HG03378 (cell line): ENCODE measurements at regions not wholly inside any gene's neighbourhood (a gene's known extent, or its start where the extent isn't known, plus 50 kb on each side); places are given as distances from the start of the nearest gene placed in this dataset.

Source experiments
- ATAC-seq: cut with Tn5 transposase; IDR thresholded peaks from one replicate; pipeline ENCODE4 v1.9.1; 2021; ENCODE audit warnings: mild to moderate bottlenecking, moderate library complexity; ENCODE audit not compliant: unreplicated experiment

DNA sequence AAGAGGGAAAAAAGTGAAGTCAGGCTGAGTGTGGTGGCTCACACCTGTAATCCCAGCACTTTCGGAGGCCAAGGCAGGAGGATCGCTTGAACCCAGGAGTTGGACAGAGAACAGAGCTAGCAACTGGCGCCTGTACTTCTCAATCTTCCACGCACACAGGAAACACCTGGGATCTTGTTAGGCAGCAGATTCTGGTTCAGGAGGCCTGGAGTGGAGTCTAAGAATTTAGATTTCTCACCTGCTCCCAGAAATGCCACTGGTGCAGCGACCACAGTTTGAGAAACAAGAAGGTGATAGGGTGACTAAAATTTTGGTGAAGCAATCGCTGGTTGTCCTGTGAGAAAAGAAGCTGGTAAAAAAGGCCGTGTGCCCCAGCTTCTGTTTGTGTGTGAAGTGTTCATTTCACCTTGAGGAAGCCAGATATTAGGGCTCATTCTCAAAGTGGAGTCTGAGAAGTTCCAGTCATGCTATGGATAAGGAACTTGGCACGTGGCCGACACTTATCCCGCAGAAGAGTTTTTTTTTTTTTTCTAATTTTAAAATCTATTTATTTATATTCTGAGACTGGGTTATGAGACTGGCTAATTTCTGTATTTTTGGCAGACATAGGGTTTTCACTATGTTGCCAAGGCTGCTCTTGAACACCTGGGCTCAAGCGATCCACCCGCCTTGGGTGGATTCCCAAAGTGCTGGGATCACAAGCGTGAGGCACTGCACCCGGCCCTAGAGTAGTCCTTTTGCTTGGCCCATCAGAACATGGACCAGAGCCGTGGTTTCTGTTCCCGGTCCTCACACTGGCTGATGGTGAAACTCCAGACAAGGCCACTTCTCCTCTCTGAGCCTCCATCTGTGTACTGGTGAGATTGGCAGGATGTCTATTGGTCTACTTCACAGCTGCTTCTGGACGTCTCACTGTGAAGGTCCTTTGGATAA lies 324.6 kb upstream of the PROK2 start:
- ATAC-seq: no peak

DNA sequence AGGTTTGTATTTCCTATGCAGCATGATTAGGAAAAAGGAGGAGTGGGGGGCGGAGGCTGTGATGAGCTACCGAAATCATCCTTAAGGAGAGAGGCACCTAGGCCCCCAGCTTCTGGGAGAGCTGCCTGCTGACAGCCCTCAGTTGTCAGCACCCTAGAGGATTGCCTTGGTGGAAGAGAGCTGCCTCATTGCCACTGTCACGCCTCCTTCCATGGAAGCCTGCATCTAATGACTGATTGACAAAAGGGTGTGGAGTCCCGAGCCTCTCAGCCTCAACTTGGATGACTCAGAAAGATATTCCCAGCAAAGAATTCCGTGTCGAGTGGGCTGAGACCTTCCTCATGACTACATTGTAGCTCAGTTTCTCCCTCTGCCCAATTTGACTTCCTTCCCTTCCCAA lies 320.4 kb upstream of the PROK2 start:
- no peak for ATAC-seq

DNA sequence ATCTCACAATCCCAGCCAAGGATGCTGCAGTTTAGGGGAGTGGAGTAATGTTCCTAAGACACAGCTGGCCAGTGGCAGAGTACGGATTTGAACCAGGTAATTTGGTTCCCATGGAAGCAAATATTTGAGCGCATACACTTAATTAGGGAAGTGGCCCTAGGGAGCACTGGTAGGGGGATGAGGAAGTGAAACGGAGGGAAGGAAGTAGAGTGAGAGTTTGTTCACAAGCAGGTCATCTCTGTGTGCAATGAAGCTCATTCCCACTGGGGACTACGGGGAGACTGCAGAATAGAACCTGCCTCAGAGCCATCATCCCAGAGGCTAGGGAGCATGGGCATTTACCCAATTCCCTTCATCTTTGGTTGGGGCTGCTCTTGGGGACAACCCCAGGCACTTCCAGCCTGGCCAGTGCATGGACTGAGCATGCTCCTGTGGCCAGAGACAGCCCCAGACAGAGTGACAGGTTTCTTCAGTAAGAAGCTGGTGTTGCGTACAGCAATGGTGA lies 317.2 kb upstream of the PROK2 start:
- ATAC-seq: peak; percentile 71

DNA sequence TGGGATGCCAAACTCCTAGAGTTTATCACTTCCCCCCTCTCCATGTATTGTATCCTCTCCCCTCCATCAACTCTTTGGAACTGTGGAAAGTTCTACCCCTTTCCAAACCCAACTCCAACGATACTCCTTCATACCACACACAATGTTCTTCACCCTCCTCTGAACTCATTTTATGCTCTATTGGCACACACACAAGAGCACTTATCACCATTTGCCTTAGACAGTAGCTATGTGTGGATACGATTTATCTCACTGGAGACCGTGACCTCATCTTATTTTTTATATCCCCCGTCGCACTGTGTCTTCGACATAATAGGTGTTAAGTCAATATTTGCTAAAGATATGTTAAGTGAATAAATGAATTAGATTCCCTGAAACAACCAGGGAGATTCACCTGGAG lies 316.5 kb upstream of the PROK2 start:
- ATAC-seq: no peak

DNA sequence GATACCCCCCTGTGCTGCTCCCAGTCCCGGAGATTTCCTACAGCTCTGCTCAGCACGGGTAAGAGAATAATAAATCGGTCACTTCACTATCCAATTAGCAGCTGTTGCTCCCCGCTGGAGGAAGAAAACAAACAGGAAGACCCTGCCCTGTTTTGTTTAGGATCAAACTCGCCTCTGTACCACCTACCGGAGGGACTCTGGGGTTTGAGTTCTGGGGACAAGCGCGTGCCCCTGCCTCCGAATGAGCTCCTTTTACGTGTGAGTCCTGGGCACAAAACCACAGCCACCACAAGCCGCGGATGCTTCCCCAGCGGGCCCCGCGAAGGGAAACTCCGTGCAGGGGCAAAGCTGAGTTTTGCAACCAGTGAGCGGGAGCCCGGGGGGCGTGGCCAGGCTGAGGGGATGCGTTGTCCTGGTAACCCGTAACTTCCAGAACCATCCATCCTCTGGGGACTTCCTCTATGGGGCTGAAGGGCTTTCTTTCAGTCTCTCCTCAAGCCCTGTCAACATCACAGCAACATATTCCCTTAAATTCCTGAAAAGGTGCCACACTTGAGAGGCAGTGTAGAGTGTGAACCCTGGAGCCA lies 315.7 kb upstream of the PROK2 start:
- peak; percentile 70 for ATAC-seq

DNA sequence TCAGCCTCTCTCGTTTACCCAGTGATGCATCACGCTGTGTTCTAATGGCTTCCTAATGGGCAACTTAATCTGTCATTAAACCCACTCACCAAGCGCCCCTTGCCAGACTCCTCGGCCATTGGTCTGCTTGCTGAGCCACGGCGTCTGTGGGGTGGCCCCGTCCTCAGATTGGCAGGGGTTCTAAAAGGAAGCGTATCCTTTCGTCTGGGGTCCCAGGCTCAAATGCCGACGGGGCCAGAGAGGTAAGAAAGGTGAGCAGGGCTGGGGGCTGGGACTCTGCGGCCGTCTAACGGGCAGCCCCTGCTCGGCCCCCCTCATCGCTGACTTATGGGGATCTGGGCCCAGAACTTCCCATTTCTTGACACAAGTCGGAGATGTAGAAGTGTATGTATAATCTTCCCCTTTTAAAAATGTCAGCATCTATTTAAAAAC lies 315.1 kb upstream of the PROK2 start:
- ATAC-seq: no peak

DNA sequence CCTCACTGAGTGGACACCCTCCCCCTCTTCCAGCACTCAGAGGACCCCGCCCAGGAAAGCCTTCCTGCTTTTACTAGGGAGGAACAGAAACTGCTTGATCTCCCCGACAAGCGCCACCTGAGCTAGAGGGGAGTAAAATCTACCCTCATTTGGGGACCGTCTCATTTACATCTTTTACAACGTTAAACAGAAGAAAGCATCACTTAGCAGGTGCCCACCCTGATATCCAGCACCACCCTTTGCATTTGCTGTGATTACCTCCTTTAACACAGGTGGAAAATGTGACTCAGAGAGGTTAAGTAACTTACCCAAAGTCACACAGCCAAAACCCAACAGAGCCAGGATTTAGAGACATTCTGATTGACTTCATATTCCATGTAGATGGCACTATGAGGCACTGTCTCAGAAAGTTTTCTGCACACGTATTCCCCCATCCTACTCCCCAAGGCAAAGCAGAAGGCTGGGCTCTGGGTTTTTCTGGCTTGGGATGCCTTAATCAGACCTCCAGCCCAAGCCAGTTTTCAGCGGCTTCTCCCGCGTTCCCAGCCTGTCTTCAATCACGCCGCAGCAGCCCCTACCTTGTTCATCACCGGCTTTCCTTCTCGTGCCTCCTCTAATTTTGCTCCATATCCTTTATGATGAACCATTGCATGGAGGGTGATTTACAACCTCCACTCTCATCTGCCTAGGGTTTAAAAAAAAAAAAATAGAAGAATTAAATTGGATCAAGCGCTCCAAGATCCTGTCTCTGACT lies 314.6 kb upstream of the PROK2 start:
- ATAC-seq: no peak

DNA sequence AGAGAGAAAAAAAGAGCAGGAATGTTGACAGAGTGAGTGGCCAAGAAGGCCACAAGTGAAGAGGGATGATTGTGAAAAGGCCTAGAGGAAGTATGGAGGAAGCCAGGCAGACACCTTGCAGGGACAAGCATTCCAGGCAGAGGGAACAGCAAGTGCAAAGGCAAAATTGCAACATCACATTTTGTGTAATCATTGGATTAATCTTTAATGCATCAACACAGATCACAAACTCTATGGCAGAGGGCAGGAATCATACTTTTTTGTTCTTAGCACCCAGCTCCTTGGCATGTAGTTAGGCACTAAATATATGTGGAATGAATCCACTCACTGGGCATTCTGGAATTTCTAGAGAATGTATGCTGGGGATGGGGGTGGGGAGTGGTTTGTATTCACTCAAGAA lies 312.1 kb upstream of the PROK2 start:
- no peak for ATAC-seq

DNA sequence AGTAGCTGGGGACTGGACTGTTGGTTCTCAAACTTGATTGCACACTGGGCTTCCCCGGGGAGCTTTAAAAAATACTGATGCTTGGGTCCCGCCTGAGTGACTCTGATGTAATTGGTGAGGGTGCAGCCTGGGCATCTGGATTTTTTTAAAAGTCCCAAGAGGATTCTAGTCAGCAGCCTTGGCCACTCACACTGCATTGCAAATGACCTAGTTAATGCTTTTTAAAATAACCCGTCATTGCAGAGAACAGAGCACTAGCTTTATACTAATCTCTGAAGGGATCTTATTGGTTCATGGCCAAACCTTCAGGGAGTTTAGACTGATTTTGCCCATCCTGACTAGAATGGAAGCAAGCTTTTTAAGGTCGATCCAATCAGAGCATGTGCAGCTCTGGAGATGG lies 310.6 kb upstream of the PROK2 start:
- no peak for ATAC-seq

DNA sequence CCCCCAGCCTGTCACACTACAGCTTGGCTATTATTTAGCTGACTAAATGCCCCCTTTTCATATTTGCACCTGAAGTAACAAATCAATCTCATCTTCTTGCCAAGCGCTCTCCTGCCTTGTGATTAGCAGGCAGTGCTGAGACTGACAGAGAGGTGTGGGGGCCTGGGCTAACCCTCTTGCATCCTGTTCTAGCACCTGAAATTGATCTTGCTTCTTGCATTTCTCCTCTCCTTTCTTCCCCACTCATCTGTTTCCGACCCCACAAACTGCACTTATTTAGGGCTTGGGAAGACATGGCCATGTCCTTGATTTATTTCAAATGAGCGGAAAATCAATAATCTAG lies 309.0 kb upstream of the PROK2 start:
- ATAC-seq: no peak

DNA sequence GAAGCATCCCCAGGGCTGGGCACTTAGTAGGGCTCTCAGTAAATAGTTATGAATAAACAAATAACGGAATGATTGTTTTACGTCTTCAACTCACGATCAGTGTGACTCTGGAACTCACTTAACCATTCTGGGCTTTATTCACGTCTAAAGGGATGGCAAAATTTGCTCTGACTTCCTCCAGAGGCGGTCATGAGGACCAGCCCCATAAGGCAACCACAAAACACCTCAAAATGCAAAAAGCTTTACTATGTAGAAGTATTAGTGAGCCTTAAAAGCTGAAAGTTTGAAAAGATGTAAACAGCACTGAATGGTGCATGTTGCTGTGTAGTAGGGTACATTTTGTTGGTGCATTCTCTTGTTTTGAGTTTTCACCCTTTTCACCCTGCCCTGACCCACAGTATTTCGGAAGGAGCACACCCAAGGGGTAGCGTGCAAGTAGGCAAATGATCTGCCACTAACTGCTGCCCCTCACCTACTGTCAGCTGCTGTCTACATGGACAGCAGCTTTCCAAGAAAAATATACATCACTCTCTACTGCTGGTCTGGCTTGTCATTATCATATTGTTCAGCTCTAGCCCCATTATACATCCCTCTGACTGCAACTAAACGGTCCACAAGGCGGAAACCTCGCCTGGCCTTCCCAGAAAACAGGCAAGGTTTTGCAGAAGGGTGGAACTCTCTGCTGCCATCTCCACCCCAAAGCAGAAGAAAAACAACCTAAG lies 308.5 kb upstream of the PROK2 start:
- no peak for ATAC-seq

DNA sequence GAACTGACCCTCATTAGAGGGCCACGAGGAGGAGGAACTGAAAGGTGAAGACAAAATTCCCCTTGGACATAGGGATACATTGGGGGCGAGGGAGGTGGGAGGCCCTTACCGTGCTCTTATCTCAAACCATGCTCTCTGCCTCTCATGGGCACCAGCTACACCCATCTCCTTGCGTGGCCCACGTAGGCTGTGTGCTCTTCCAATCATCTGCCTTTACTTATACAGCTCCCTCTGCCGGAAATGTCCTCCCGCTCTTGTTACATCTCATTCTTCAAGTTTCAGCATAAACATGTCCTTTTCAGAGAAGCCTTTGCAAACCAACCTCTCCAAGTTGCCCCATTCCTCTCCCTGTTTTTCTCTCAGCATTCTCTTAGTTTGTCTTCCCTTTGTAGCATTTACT lies 307.8 kb upstream of the PROK2 start:
- no peak for ATAC-seq

DNA sequence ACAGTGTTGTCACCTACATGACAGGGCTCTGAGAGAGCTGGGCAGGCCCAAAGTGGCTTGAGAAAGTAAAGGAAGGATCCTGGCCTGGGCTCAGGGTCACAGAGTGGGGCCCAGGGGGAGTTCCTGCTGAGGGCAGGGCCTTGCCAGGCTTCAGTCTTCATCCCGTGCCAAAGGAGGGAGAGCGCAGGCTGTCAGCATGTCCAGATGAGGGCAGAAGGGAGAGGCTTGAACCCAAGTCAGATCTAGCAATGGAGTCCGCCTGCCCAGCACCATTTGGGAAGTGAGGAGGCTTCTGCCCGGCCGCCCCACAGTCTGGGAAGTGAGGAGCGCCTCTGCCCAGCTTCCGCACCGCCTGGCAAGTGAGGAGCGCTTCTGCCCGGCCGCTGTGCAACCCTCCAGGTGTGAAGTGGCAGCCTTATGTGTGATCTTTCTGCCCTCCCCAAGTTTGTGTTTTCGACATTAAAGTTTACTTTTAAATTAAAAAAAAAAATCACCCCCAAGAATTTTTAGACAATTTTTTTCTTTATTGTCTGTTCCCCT lies 303.6 kb upstream of the PROK2 start:
- no peak for ATAC-seq

DNA sequence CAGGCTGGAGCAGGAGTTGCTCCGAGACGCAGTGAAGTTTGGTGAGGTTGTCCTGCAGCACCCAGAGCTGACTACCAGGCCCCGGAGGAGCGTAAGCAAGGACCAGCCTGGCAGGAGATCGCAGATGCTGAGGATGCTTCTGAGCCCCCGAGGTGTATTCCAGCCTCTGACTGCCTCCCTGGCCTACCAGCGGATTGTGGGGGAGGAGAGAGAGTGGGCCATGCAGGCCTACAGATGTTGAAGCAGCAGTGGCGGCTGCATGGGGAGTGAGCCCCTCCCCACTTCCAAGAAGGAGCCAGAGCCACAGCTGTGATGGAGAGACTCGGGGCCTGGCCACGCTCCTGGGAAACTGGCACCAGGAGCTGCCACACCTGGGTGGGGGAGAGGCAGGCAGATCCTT lies 302.5 kb upstream of the PROK2 start:
- ATAC-seq: no peak

DNA sequence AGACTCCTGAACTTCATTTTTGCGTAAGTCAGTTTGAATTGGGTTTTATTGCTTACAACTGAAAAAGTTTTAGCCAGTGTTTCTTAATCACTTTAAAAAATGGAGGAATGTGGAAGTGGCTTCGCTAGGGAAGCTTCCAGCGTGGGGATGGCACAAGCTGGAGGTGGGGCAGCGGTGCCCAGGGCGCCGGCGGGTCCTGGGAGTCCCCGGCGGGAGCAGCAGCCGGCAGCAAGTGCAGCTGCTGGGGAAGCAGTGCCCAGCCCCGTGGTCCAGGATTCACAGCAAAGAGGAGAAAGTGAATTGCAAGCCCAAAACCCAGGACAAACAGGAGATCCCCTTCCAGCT lies 301.8 kb upstream of the PROK2 start:
- ATAC-seq: no peak

DNA sequence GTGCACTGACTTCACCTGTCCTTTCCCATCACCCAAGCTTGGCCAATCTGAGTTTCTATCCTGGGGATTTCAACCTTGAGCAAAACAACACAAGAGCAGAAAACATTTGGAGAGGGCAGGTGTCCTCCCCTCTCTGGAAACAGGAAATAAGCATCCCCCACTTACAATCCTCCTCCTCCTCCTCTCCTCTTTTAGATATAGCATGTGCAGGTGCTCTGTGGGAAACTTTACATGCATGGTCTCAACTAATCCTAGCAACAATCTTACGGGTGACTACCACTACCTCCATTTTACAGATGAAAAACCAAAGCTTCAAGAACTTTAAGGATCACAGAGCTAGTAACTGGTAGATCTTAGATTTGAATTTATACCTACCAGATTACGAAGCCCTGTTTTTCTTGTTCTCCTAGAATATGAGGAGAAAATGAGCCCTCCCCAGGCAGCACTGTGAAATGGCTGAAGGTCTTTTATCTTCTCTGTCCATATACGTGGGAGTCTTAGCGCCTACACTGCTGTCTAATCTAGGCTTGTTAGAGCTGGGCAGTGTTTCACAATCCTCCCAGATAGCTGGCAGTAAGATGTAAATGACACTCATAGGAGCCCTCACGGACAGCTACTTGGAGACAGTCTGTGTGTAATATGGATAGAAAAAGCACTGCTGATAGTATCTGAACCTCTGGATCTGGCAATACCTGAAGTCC lies 301.2 kb upstream of the PROK2 start:
- no peak for ATAC-seq

DNA sequence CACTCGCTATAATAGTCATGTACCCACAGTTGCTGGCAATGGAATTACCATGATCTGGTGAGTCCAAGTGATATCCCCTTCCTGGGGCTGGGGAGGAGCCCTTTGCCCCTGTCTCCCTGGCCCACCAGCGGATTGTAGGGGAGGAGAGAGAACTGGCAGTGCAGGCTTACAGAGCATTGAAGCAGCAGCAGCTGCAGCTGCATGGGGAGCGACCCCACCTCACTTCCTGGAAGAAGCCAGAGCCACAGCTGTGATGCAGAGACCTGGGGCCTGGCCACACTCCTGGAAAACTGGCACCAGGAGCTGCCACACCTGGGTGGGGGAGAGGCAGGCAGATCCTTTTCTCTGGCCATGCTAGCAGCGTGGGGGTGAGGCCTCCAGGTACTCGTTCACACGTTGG lies 300.1 kb upstream of the PROK2 start:
- ATAC-seq: no peak

DNA sequence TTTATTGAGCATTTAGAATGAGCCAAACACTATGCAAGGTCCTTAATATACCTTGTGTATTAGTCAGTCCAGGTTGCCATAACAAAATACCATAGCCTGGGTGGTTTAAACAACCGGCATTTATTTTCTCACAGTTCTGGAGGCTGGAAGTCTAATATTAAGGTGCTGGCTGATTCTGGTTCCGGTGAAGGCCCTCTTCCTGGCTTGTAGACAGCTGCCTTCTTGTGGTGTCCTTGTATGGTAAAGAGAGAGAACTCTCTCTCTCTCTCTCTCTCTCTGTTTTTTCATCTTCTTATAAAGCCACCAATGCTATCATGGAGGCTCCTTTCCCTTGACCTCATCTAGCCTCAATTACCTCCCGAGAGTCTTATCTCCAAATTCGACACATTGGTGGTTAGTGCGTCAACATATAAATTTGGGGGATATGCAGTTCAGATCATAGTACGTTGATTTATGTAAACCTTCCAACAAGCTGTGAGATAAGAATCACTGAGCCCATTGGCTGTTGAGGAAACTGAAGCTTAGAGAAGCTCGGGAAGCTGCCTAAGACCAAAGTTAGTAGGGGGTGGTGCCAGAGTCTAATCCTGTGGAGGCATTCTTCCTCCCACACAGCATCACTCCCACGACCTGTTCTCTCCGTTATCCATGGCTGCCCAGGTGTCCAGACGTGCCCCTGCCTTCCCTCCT lies 298.0 kb upstream of the PROK2 start:
- peak; percentile 15 for ATAC-seq

DNA sequence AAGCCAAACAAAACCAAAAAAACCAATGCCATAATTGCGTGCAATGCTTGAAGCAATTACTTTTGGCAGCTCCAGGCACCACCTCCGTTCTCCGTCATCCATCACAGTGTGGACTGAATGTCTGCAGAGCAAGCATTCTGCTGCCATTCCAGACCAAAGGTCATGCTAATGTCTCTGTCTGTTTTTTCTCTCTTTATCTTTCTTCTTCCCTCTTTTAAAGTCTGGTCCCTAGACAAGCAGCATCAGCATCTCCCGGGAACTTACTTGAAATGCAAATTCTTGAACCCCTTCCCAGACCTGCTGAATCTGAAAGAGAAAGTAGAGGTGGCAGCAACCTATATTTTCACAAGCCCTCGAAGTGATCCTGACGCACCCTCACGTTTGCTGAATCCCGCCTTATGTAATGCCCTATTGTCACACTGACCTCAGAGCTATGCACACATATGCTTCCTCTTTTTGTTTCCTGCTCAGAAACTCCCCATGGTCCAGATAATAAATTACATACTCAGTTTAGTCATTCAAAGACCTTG lies 297.3 kb upstream of the PROK2 start:
- ATAC-seq: peak; percentile 77
